OCI-LY1 (cell line): ENCODE measurements at regions not wholly inside any gene's neighbourhood (a gene's known extent, or its start where the extent isn't known, plus 50 kb on each side); places are given as distances from the start of the nearest gene placed in this dataset.

Experiments used
- CTCF ChIP-seq: fragments of 200-600 bp; sonication (generic), shearing (Covaris generic); IDR thresholded peaks from 2 replicates; pipeline ENCODE4 v1.5.1; 2017; ENCODE audit warnings: mild to moderate bottlenecking, antibody characterized with exemption, low read length, moderate library complexity, mixed read lengths
- EZH2 ChIP-seq: fragments of 200-600 bp; sonication (generic), shearing (Covaris generic); IDR thresholded peaks from 2 replicates; pipeline ENCODE4 v1.8.0; 2017; ENCODE audit warnings: borderline replicate concordance, mixed run types, mild to moderate bottlenecking, antibody characterized with exemption, low read length, moderate library complexity, mixed read lengths

DNA sequence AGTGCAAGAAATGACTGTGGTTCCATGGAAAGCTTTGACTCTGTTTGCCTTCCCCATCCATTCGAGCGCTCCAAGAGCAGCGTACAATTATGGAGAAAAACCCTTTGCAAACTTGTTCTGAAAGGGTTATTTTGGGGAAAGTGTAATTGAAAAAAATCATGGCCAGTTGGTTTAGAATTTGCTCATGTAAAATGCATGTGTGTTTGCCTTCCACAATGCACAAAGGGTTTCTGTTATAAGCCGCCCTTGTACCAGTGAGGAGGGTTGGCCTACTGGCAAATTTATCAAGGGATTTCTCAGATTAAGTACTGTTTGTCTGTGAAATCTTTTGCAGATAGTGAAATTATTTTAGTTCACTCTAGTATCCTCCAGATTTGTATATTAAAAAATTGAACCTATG lies 62.7 kb upstream of the PELI2 start:
- TF ChIP-seq CTCF (no peak), EZH2 (no peak)
